Activated CD4-positive, alpha-beta T cell treated with anti-CD3 and anti-CD28 coated beads, Interleukin-2, amount 50 U/mL, for 1 hour (primary cell): ENCODE measurements at regions not wholly inside any gene's neighbourhood (a gene's known extent, or its start where the extent isn't known, plus 50 kb on each side); places are given as distances from the start of the nearest gene placed in this dataset.

Source experiments
- DNase-seq: peaks from one replicate; pipeline ENCODE4 v3.0.0-alpha.2; 2020

DNA sequence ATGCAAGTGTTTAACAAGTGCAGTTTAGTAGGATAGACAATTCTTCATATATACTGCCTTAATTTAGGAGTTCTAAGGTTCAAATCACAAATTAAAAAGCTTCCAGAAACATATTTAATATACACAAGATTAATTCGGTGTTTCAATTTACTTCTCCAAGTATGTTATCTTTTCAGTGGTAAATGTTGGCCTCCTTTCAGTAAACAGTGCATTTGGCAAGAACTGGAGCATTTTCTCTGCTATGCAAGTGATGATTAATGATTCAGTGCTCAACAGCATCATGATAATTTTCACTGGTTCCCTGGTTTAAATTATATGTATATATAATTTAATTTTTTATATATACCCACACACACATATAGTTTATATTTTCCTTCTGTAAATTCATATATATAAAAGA, 541.7 kb downstream of the EFNA5 start:
- no peak for DNase-seq

DNA sequence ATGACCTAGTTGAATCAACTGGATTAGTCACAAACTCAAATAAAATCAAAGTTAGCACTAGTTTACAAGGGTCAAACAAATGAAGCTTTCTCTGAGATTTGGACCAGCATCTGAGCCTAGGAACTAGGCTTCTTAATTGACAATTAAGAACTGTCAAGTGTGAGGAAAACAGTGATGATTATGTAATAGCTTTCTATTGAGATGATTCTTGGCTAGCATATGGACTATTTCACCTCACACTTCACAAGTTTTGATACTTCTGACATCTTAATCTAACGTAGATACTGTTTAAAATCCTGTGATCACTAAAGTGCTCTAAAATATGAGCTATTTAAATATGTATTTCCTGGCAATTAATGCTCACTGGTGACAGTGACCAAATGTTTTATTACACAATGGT, 542.9 kb downstream of the EFNA5 start:
- no peak for DNase-seq

DNA sequence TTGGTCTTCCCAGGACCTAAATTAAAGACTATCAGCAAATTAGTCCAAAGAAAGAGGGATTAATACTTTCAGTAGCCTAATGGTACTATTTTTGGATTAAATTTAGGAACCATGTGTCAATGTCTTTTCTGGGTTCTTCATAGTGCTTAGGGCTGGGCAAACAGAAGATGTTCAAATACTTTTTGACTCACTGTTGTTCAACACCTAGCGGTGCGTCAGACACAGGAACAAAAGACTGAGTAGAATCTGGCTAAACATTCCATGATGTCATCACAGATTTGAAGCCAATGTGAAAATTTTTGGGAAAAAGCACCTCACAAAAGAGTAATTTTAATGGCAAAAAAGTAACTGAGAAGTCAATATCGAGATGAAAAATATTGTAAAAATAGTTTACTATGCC, 544.4 kb downstream of the EFNA5 start:
- DNase-seq, result no peak

DNA sequence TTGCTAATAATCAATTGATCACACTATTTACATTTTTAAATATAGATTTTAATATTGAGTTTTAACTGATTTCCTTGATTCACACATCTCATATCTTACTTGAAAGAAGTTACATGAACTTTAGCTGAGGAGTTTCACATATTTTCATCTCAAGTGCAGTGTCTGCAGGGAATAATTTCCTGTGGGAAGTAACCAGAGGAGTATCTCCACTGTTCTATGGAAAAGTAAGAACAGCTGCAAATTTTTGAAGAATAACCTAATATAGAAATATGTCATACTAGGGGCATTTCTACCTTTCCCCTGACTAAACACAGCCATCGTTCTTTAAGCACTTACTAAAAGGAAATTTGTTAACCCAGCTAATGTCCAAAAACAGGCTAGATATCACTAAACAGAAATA, 546.4 kb downstream of the EFNA5 start:
- DNase-seq, result no peak

DNA sequence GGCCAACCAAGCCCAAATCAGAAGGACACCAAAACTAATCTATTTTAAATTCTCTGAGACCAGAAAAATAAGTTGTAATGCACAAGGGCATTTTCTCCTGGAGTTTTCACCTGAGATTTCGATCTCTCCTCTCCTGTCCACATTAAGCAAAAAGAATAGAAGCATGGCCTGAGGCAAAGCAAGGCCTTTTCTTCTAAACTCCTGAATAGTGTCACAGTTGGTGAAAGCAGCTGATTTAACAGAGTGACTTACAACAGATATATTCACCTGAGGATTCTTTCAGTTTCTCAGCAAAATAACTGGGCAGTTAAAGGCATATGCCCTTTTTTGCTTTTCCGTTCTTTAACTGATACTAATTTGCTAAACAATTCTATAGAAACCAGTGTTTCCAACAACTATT, 547.7 kb downstream of the EFNA5 start:
- DNase-seq, result no peak

DNA sequence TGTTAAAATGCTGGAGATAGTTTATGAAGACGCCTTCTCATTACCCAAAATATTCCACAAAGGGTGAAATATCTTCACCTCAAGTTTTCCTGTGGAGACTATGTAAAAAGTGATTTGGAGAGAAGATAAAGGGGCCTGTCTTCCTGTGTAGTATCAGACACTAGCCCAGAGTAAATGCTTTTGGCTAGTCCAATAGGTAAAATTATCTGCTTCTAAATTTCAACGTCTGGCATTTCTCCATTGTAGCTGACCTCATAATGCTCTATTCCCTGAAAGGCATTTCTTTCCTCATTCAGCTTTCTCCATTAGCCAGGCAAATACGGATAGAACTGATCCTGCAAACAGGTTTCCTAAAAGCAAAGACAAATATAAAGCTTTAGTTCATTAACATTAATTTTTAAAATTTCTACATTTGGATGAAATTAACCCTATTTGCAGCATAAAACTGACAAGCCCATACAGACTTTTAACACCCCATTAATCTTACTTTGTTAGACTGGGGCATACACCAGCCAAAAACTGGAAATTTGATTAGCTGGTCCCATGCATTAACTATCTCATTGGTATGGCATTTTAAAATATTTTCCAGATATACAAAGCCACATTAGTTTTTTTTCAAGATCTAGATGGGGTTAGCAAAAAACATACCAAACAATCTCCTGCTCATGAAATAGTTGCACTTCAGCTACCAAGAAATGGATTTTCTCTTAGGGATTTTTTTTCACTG, 548.8 kb downstream of the EFNA5 start:
- no peak for DNase-seq

DNA sequence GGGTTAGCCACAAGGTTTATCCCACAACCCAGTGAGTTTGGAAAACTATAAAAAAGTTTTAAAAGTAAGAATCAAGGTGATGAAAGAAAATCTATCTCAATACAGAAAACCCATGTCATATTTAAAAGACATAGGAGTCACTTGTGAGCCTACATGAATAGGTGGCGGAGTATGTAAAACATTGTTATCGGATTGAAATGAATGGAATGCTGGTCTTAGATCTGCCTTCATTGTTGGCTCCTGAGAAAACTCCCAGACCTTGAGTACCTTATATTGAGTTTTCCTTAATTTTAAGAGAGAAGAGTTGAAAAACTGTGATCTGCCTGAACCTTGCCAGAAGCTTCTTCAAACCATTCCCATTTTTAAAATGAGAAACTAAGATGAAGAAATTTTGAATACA, 551.1 kb downstream of the EFNA5 start:
- no peak for DNase-seq

DNA sequence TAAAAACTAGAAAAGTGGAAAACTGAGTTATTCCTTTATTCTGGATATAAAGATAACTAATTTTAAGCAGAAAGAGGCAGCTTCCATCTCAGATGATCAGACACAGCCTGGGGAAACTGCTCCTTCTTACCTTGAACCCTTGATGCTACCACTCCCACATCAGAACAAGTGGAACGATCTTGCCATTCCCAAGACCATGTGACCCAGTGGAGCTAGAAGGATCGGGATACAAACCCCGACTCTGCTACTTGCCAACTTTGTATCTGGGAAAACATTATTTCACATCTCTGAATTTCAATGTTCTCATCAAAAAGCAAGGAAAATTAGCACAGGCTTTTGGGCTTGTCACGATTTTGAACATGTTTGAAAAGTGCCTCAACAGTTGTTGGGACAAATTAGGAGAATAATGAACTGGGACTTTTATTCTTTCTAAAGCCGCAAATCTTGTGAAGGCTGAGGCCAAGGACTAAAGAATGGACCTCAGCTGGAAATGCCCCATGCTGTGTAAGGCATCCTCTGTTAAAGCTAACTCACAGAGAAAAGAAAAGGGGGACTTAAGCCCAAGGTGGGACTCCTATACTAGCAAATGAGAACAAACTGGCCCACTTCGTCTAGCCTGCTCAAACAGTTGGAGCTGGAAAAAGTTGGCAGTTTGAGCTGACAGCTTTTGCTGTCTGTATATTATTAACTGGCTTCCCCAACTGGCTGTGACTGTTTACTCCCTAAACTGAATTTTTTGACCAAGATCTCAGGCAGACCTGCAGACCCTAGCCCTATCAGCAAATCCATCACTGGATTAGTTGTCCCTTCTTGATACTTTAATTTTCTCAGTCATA, 552.3 kb downstream of the EFNA5 start:
- DNase-seq, result no peak

DNA sequence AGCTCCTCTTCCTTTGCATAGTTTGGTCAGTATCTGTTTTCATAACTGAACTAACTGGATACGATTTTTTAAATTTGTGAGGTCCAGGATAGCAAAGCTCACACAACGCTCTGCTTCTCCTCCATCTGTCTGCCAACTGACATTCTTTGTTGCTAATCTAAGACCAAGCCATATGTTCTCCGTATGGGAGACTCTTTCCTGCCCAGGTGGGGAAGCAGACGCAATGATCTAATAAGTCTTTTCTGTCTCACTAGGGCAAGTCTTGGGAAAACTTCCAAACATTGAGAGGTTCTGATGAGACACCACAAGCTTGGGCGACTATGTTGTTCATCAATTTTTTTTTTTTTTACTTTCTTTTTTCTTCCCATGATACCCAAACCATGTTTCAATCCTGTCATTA, 558.5 kb downstream of the EFNA5 start:
- DNase-seq, result no peak

DNA sequence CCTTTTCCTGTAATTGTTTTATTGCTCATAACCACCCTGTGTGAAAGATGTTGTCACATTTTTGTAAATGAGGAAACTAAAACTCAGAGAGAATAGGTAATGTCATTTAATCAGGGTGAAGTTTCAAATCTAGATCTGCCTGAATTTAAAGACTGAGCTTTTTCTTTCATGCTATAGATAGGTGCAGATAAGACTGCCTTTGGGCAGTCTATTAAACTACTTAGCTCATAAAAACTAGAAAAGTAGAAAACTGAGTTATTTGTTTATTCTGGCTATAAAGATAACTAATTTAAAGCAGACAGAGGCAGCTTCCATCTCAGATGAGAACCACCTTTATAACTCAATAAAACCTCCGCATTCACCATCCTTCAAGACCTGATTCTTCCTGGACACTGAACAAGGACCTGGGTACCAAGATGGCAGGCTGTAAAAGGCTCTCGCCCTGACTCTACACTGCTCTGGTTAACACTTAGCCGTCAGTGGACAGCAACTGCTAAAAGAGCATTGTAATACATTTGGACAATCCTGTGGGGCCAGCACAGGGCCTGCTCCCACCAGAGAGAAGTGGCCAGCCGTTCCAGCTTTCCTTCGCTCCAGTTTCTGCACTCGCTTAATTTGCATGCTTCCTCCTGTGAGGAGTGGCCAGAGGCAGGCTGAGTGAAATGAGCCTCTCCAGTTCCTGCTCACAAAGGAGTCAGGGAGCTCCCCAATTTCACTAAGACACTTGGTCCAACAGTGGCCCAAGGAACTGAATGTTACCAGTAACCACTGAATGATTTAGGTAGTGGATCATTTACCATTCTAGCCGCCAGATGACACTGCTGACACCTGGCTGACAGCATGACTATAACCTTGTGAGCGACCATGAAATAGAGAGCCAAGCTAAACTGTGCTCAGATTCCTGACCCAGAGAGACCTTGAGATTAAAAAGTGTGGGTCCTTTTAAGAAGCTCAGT, 566.4 kb downstream of the EFNA5 start:
- no peak for DNase-seq

DNA sequence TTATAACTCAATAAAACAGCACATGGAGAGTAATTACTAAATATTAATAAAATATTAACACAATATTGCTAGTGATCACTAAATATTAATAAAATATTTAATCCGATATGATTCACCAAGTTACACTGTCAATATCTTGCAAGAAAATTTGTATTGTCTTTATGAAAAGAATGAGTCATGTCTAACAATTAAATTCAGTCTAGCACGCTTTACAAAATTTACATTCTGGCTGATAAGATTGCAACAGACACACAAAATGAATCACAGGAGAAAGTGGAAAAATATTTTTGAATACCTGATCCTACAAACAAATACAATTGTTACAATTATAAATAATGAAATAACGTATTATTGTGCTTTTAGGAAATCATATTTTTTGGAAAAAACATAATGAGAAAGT, 567.2 kb downstream of the EFNA5 start:
- DNase-seq, result no peak

DNA sequence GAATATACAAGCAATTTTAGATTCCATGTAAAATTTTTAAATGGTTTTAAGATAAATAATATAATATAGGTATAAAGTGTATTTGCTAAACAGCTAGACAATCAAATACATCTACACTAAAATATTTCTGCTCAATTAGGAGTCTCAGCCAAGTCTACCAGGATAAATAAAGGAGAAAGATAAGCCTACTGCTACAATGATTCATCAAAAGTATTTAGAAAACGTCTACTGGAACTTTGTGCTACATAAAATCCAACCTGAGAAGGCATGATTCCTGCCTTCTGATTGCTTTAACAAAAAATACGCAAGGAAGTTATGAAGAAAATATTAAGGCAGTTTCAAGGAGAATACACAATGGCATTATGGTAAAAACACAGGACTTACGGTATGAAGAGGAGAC, 570.6 kb downstream of the EFNA5 start:
- DNase-seq, result no peak

DNA sequence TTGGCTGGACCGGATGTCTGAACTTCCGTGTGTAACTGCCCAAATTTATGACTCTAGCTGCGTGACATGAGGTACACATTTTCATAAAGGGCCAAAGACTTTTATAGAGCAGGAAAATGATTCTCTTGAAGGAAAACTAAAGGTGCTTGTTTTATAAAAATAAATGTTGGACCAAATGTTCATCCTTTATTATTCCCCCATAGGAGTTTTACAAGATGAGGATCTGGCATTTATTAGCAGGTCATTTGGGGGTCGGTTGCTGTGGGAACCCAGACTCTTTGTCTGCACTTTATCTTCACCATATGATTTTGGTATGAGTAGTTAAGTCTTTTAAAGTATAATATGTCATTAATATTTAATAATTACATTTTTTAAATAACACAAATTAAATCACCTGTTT, 571.2 kb downstream of the EFNA5 start:
- no peak for DNase-seq

DNA sequence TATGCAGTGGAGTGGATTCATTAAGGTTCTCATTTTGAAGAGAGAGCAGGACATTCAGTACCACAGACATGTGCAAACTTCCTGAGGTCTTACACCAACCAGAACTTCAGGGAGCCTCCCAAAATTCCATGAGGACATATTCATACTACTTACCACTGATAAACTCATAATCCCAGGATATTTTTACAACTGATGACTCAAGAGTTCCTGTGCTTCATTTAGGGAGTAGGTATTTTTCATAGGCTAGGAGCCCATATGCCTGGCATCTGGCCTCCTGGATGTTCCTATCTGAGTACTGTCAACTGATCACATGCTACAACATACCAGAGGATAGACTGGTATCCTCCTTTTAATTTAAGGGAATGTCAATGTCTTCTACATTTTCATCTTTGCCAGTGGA, 578.0 kb downstream of the EFNA5 start:
- DNase-seq, result no peak

DNA sequence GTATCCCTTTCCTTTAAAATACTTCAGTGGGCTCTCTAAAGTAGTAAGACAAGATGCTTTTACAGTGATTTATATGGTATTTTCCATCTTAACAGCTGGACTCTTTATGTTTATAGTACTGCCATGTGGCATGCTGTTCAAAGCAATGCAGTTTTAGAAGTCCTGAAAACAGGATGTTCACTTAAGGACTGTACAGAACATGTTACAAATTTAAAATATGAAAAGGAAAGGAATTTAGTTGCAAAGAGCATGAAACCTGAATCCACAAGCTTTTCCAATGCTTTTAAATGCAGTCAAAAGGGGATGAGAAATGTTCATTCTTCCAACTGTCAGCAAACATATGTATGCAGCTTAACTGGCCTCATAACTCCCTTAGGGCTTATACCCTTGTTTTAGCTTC, 580.2 kb downstream of the EFNA5 start:
- no peak for DNase-seq

DNA sequence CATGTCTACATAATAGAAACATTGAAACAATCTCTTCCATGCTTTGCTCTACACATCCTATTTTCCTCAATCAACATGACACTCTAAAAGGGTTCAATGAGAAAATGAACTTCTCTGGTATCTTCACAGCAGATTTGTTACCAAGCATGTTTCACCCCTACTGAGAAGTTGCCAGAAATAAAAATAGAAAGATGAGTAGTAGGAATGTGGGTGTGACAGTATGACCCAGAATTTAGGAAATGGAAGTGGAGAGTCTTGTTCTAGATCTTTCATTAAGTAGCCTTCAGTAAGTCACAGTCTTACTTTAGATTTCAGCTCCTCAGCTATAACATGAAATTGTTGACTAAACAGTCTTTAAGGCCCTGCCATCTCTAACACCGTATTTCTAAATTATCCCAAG, 581.8 kb downstream of the EFNA5 start:
- no peak for DNase-seq

DNA sequence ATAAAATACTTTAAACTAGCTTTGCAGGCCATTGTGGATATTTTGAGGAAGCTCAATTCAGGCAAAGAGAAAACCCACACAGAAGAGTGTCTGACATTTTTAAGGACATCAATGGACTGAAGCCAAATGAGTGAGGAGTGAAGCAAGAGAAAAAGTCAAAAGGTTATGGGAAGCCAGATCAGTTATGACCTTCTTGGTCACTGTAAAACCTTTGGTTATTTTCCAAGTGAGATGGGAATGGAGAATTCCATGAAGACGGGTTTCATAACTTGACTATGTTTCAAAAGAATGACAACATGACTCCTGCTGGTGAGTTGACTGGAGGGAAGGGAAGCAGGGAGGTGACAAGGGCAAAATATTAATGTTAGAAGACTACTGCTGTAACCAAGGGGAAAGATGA, 585.2 kb downstream of the EFNA5 start:
- DNase-seq, result no peak

DNA sequence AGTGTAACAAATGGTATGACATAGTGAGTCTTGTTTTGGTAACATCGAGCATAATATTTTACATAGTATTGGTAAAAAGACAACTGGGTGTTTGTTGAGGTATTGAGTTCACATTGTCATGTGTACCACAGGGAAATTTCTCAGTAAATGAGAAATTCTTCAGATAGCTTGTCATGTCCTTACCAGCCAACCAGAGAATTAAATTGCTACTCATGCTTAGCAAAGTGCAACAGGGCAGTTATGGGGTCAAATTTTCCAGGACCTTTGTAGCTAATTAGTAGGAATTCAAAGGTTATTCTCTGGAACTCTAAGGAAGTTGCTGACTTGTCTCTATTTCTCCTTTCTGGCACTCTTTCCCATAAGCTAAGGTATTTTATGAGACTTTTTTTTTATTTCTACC, 595.7 kb downstream of the EFNA5 start:
- DNase-seq, result no peak

DNA sequence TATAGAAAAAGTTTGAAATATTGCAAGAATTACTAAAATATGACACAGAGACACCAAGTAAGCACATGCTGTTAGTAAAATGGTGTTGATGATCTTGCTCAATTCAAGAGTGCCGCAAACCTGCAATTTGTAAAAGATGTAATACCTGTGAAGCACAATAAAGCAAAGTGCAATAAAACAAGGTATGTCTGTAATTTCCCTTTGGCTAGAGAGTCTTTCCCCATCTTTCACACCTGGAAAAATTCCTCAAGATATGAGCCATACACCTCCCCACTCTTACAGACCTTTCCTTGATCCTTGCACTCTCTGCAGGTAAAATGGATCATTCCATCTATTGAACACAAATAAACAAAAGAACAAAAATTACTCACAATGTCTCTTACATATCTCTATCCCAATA, 597.8 kb downstream of the EFNA5 start:
- DNase-seq, result no peak

DNA sequence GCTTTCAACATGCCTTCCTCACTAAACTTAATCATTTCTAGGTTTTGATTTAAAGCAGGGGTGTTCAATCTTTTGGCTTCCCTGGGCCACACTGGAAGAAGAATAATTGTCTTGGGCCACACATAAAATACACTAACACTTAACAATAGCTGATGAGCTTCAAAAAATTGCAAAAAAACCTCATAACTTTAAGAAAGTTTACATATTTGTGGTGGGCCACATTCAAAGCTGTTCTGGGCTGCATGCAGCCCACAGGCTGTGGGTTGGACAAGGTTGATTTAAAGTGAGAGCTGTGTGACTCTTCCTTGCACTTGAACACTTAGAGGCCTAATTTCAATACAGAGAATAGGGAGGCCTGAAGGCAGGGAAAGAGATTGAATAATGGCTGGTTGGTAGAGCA, 598.3 kb downstream of the EFNA5 start:
- DNase-seq, result no peak

DNA sequence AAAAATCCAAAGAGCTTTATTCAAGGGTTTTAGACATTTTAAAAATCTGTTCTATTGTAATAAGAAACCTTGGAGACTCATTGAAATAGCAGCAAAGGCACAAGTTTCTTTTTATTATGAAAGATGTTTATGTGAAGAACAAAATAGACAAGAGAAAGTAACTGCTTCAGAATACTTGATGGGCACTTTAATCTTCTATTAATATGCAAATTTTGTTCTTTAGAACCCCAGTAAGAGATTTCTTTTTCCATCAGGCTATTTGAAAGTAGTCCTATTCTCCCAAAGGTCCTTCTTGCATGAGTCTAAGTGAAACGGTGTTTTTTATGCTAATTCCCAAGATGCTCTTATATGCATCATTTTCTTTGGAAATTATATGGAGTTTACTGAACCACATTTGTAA, 602.0 kb downstream of the EFNA5 start:
- no peak for DNase-seq

DNA sequence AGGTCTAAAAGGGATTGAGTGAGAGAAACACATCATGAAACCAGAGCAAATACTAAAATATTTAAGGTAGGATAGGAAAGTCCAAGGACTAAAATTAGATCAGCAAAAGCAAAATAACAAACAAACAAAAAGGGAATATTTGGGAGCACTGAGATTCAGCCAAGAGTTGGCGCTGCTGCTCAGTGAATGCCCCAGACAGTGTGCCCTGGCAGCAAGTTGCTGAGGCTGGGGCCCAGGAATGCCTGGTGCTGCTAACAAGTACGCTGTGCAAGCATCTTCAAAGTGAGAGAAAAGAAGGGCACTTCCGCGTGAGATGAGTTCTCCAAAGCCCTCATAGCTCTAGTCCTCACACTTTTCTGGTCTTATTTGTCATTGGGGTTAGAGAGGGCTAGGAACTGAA, 603.3 kb downstream of the EFNA5 start:
- no peak for DNase-seq

DNA sequence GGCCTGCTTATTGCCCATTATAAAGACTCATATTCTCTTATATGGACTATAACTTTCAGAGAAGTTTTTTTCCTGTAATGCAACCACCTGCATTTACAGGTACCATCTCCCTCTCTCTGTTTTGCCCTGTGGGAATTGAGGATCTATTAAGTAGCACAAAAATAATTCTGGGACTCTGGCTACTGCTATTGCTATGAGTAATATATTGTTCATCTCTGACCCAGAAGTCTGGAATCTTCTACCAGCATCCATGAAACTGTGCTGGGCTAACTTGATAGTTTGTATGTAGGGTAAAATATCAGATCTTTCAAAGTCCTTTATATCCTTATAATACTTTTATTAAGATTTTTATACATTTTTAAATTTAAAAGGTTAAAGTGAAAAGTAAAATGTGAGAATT, 607.2 kb downstream of the EFNA5 start:
- DNase-seq, result no peak

DNA sequence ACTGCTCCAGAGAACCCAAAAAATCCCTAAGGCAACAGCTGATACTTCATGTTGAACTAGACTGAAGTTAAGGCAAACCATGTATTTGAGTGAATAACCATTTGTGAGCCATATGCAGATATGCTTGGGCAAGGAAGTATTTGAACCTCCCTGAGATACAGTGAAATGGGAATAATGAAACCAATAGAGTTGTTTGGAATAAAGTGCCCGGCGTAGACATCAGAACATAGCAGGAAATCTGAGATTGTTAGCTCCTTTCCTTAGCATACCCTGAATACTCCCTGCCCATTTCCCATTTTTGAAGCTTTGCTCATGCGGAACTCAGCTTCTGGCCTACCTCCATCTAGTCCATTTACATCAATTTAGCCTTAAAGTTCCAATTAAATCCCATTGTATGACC, 611.9 kb downstream of the EFNA5 start:
- DNase-seq, result no peak
